Neural progenitor cell (in vitro differentiated cells): ENCODE measurements at regions not wholly inside any gene's neighbourhood (a gene's known extent, or its start where the extent isn't known, plus 50 kb on each side); places are given as distances from the start of the nearest gene placed in this dataset.

Source experiments
- DNase-seq: peaks from one replicate; pipeline ENCODE4 v3.0.0-alpha.2; 2016; ENCODE audit warnings: low spot score
- H2AFZ ChIP-seq: fragments of 200-600 bp; sonication (generic); replicated peaks from 2 replicates; pipeline ENCODE4 v1.6.1; 2016; ENCODE audit warnings: antibody characterized with exemption
- H3F3A ChIP-seq: fragments of 200-600 bp; sonication (generic); 2 replicates; pipeline ENCODE4 v1.6.1; 2016; ENCODE audit warnings: antibody characterized with exemption, low read depth
- H3K27ac ChIP-seq: fragments of 200-600 bp; sonication (generic); 2 replicates; pipeline ENCODE4 v1.5.1; 2016; ENCODE audit warnings: mild to moderate bottlenecking
- H3K27me3 ChIP-seq: fragments of 200-600 bp; sonication (generic); 2 replicates; pipeline ENCODE4 v1.6.1; 2016; ENCODE audit warnings: mild to moderate bottlenecking, moderate library complexity
- H3K36me3 ChIP-seq: fragments of 200-600 bp; sonication (generic); 2 replicates; pipeline ENCODE4 v1.5.1; 2016
- H3K4me1 ChIP-seq: fragments of 200-600 bp; sonication (generic); 2 replicates; pipeline ENCODE4 v1.6.1; 2016; ENCODE audit warnings: mixed run types
- H3K4me2 ChIP-seq: fragments of 200-600 bp; sonication (generic); 2 replicates; pipeline ENCODE4 v1.6.1; 2016
- H3K4me3 ChIP-seq: fragments of 200-600 bp; sonication (generic); 2 replicates; pipeline ENCODE4 v1.5.1; 2016
- H3K79me2 ChIP-seq: fragments of 200-600 bp; sonication (generic); 2 replicates; pipeline ENCODE4 v1.6.1; 2016; ENCODE audit warnings: low read depth
- H3K9ac ChIP-seq: fragments of 200-600 bp; sonication (generic); 2 replicates; pipeline ENCODE4 v1.6.1; 2016
- H3K9me3 ChIP-seq: fragments of 200-600 bp; sonication (generic); 2 replicates; pipeline ENCODE4 v1.5.1; 2016; ENCODE audit warnings: low read depth
- H4K20me1 ChIP-seq: fragments of 200-600 bp; sonication (generic); 2 replicates; pipeline ENCODE4 v1.6.1; 2016; ENCODE audit warnings: low read depth
- H3K27ac Mint-ChIP-seq: 3 replicates; pipeline ENCODE4 v1.8.0; 2021; ENCODE audit warnings: mixed read lengths
- H3K27me3 Mint-ChIP-seq: 2 replicates; pipeline ENCODE4 v1.8.0; 2022; ENCODE audit warnings: low read depth, mild to moderate bottlenecking, inconsistent platforms, moderate library complexity, mixed read lengths; ENCODE audit not compliant: insufficient read depth
- H3K36me3 Mint-ChIP-seq: 3 replicates; pipeline ENCODE4 v1.8.0; 2021; ENCODE audit warnings: mixed read lengths
- H3K4me1 Mint-ChIP-seq: 3 replicates; pipeline ENCODE4 v1.8.0; 2021; ENCODE audit warnings: mixed read lengths
- H3K4me3 Mint-ChIP-seq: 3 replicates; pipeline ENCODE4 v1.8.0; 2021; ENCODE audit warnings: mild to moderate bottlenecking, moderate library complexity, mixed read lengths
- H3K9me3 Mint-ChIP-seq: 3 replicates; pipeline ENCODE4 v1.8.0; 2020; ENCODE audit warnings: mixed read lengths
- EZH2 ChIP-seq: fragments of 200-600 bp; sonication (generic); IDR thresholded peaks from 2 replicates; pipeline ENCODE4 v1.6.1; 2017; ENCODE audit warnings: antibody characterized with exemption, mild to moderate bottlenecking, moderate library complexity
- EZH2phosphoT487 ChIP-seq: fragments of 200-600 bp; sonication (generic); IDR thresholded peaks from 2 replicates; pipeline ENCODE4 v1.6.1; 2017; ENCODE audit warnings: antibody characterized with exemption
- TF ChIP-seq, protein P1 (sequence below): fragments of 200-600 bp; sonication (generic); IDR thresholded peaks from 2 replicates; pipeline ENCODE4 v1.5.1; 2017; ENCODE audit warnings: antibody characterized with exemption, mild to moderate bottlenecking

DNA sequence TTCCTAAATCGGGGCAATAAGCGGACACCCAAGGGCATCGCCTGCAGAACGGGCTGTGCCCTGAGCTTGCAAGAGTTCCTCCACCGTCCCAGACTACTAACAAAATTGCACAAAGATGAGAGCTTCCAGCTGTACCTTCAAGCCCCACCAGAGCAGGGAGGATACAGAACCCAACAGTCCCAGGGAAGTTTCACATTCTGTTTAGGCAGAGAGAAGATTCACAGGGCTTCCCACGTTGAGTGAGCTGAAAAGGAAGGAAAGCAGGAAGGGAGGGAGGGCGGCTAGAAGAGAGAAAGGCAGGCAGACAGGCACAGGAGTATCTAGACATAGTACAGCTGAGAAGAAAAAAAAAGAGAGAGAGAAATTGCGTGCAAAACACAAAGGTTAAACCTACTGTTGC lies 112.6 kb upstream of the AFDN start:
- H3K4me3 Mint-ChIP-seq, result no peak overlapping the region
- TF ChIP-seq EZH2phosphoT487, result no peak
- TF ChIP-seq, protein P1, sequence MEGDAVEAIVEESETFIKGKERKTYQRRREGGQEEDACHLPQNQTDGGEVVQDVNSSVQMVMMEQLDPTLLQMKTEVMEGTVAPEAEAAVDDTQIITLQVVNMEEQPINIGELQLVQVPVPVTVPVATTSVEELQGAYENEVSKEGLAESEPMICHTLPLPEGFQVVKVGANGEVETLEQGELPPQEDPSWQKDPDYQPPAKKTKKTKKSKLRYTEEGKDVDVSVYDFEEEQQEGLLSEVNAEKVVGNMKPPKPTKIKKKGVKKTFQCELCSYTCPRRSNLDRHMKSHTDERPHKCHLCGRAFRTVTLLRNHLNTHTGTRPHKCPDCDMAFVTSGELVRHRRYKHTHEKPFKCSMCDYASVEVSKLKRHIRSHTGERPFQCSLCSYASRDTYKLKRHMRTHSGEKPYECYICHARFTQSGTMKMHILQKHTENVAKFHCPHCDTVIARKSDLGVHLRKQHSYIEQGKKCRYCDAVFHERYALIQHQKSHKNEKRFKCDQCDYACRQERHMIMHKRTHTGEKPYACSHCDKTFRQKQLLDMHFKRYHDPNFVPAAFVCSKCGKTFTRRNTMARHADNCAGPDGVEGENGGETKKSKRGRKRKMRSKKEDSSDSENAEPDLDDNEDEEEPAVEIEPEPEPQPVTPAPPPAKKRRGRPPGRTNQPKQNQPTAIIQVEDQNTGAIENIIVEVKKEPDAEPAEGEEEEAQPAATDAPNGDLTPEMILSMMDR, result no peak
- TF ChIP-seq EZH2, result no peak

DNA sequence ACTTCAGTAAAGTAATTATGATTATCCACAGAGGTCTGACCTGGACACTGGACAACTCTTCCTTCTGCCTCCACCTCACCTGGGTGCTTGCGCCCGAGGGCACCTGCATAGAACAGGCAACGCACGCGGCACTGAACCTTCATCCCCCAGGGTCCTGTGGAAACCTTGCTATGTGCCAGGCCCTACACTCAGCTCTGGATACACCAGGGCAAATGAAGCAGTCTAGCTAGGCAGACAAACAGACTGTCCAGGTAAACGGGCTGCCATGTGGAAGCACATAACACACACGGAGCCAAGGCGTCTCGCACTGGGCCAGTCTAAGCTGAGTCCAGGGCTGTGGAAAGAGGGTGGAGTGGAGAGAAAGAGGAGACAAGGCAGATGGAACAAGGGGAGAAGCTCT lies 109.3 kb upstream of the AFDN start:
- no peaks in the 10 kb centered on the region for H3K36me3 ChIP-seq
- H3K79me2 ChIP-seq, result no peaks in the 10 kb centered on the region
- H3K27me3 Mint-ChIP-seq, result peaks cover 8% of the 10 kb centered on the region
- H3K4me3 Mint-ChIP-seq, result no peak overlapping the region
- no peaks in the 10 kb centered on the region for H3K36me3 Mint-ChIP-seq
- H2AFZ ChIP-seq, result no peak overlapping the region
- H3F3A ChIP-seq, result no peaks in the 10 kb centered on the region
- H3K4me2 ChIP-seq, result no peak overlapping the region
- no peaks in the 10 kb centered on the region for H3K9me3 ChIP-seq
- H3K27ac Mint-ChIP-seq, result no peak overlapping the region
- H3K27me3 ChIP-seq, result no peaks in the 10 kb centered on the region
- peaks cover 4% of the 10 kb centered on the region for H3K9me3 Mint-ChIP-seq
- H3K9ac ChIP-seq, result no peak overlapping the region
- no peak overlapping the region for H3K4me3 ChIP-seq
- H3K4me1 ChIP-seq, result peaks cover 6% of the 10 kb centered on the region
- no peak overlapping the region for H3K27ac ChIP-seq
- H4K20me1 ChIP-seq, result no peaks in the 10 kb centered on the region
- TF ChIP-seq EZH2phosphoT487 (no peak), EZH2 (no peak)
- TF ChIP-seq, protein P1, result no peak
- DNase-seq, result no peak
- peaks cover 19% of the 10 kb centered on the region for H3K4me1 Mint-ChIP-seq

More for the DNA sequence above, 112.6 kb upstream of the AFDN start:
- H4K20me1 ChIP-seq, result no peaks in the 10 kb centered on the region
- H3K4me2 ChIP-seq, result peak overlapping the region; percentile 2
- Mint-ChIP-seq H3K9me3 (peaks cover 4% of the 10 kb centered on the region), H3K27ac (peak overlapping the region; percentile 7), H3K4me1 (peaks cover 32% of the 10 kb centered on the region), H3K36me3 (no peaks in the 10 kb centered on the region), H3K27me3 (peaks cover 8% of the 10 kb centered on the region)
- H3K27ac ChIP-seq, result no peak overlapping the region
- H3K9ac ChIP-seq, result no peak overlapping the region
- H3K36me3 ChIP-seq, result no peaks in the 10 kb centered on the region
- peaks cover 6% of the 10 kb centered on the region for H3K4me1 ChIP-seq
- H3K4me3 ChIP-seq, result no peak overlapping the region
- H3K27me3 ChIP-seq, result no peaks in the 10 kb centered on the region
- peak overlapping the region; percentile 88 for H2AFZ ChIP-seq
- no peaks in the 10 kb centered on the region for H3K79me2 ChIP-seq
- H3K9me3 ChIP-seq, result no peaks in the 10 kb centered on the region
- no peak for DNase-seq
- H3F3A ChIP-seq, result no peaks in the 10 kb centered on the region

DNA sequence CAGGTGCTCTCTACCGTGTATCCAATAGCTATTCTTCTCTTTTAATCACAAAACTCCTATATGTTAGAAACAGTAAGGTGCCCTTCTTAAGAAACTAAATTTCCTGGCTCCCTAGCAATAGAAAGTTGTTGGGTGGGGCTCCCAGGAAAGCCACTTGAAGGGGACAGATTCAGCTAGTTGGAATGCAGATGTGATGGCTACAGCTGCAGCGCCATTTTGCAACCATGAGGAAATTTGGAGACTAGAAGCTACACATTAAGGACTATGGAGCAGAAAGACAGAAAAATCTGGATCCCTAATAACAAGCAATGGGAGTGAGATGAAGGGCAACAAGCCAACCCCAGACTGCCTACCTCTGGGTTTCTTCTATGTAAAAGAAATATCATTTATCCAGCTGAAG lies 108.8 kb upstream of the AFDN start:
- H3K4me1 Mint-ChIP-seq, result peaks cover 19% of the 10 kb centered on the region
- Histone ChIP-seq H4K20me1 (no peaks in the 10 kb centered on the region), H3K36me3 (no peaks in the 10 kb centered on the region), H3K4me2 (no peak overlapping the region), H3K79me2 (no peaks in the 10 kb centered on the region), H3F3A (no peaks in the 10 kb centered on the region), H3K27me3 (no peaks in the 10 kb centered on the region), H3K9me3 (no peaks in the 10 kb centered on the region), H3K9ac (no peak overlapping the region), H3K4me3 (no peak overlapping the region), H3K27ac (no peak overlapping the region), H2AFZ (no peak overlapping the region), H3K4me1 (peaks cover 6% of the 10 kb centered on the region)
- no peak for DNase-seq
- H3K4me3 Mint-ChIP-seq, result no peak overlapping the region
- H3K27me3 Mint-ChIP-seq, result peaks cover 8% of the 10 kb centered on the region
- H3K9me3 Mint-ChIP-seq, result peaks cover 4% of the 10 kb centered on the region
- TF ChIP-seq EZH2 (no peak), EZH2phosphoT487 (no peak)
- TF ChIP-seq, protein P1, result no peak
- H3K36me3 Mint-ChIP-seq, result no peaks in the 10 kb centered on the region
- no peak overlapping the region for H3K27ac Mint-ChIP-seq
